DND-41 (cell line): ENCODE measurements at regions not wholly inside any gene's neighbourhood (a gene's known extent, or its start where the extent isn't known, plus 50 kb on each side); places are given as distances from the start of the nearest gene placed in this dataset.

Experiments
- ATAC-seq: fragments of 200-7000 bp; cut with Tn5 transposase; 3 replicates; pipeline ENCODE4 v1.9.1; 2021; ENCODE audit warnings: low read depth; ENCODE audit not compliant: insufficient read depth
- DNase-seq: peaks from one replicate; pipeline ENCODE4 v3.0.0-alpha.2; 2020
- H2AFZ ChIP-seq: 2 replicates; pipeline ENCODE4 v1.6.0; 2012; ENCODE audit warnings: low read depth, low read length
- H3K27ac ChIP-seq: 2 replicates; pipeline ENCODE4 v1.5.1; 2012; ENCODE audit warnings: low read length, inconsistent platforms
- H3K27me3 ChIP-seq: fragments of 200-600 bp; sonication (generic); 2 replicates; pipeline ENCODE4 v1.6.0; 2012; ENCODE audit warnings: low read length, mild to moderate bottlenecking, inconsistent platforms; ENCODE audit not compliant: insufficient read depth, poor library complexity
- H3K36me3 ChIP-seq: 2 replicates; pipeline ENCODE4 v1.5.1; 2012; ENCODE audit warnings: low read length, inconsistent platforms; ENCODE audit not compliant: insufficient read depth
- H3K4me1 ChIP-seq: 2 replicates; pipeline ENCODE4 v1.5.1; 2012; ENCODE audit warnings: mild to moderate bottlenecking, low read length; ENCODE audit not compliant: insufficient read depth
- H3K4me2 ChIP-seq: 2 replicates; pipeline ENCODE4 v1.6.0; 2012; ENCODE audit warnings: mild to moderate bottlenecking, moderate library complexity, low read length, inconsistent platforms; ENCODE audit not compliant: insufficient read depth
- H3K4me3 ChIP-seq, 2 experiments: fragments of 200-600 bp in 1 of 2; shearing (Covaris generic) in 1 of 2; 2 replicates each; pipeline ENCODE4 v1.5.1; 2012 to 2016; ENCODE audit warnings: inconsistent platforms in 2 of 2, low read length in 2 of 2, mild to moderate bottlenecking in 2 of 2, low read depth in 1 of 2, moderate library complexity in 1 of 2
- H3K79me2 ChIP-seq: 2 replicates; pipeline ENCODE4 v1.6.0; 2012; ENCODE audit warnings: low read length, inconsistent platforms; ENCODE audit not compliant: insufficient read depth
- H3K9ac ChIP-seq: 2 replicates; pipeline ENCODE4 v1.6.0; 2012; ENCODE audit warnings: low read depth, mild to moderate bottlenecking, inconsistent platforms, low read length, moderate library complexity
- H3K9me3 ChIP-seq: 2 replicates; pipeline ENCODE4 v1.5.1; 2012; ENCODE audit warnings: low read length, moderate library complexity, mild to moderate bottlenecking, inconsistent platforms; ENCODE audit not compliant: insufficient read depth, severe bottlenecking
- H4K20me1 ChIP-seq: 2 replicates; pipeline ENCODE4 v1.6.0; 2012; ENCODE audit warnings: low read length; ENCODE audit not compliant: insufficient read depth
- CTCF ChIP-seq: IDR thresholded peaks from 2 replicates; pipeline ENCODE4 v1.5.1; 2012; ENCODE audit warnings: borderline replicate concordance, low read length, moderate library complexity, mild to moderate bottlenecking; ENCODE audit not compliant: poor library complexity, severe bottlenecking; ENCODE audit errors: extremely low read depth
- EZH2 ChIP-seq: IDR thresholded peaks from 3 replicates; pipeline ENCODE4 v1.6.1; 2012; ENCODE audit warnings: borderline replicate concordance, low read depth, mild to moderate bottlenecking, moderate library complexity, low read length, inconsistent platforms; ENCODE audit not compliant: severe bottlenecking

- no peak overlapping the region for H3K4me3 ChIP-seq
- H3K9ac ChIP-seq, result no peak overlapping the region
- no peaks in the 10 kb centered on the region for H3K36me3 ChIP-seq
- ATAC-seq (no peak), DNase-seq (no peak)
- TF ChIP-seq CTCF (no peak), EZH2 (no peak)
- no peaks in the 10 kb centered on the region for H3K9me3 ChIP-seq
- H4K20me1 ChIP-seq, result no peaks in the 10 kb centered on the region
- no peaks in the 10 kb centered on the region for H3K79me2 ChIP-seq
- H3K4me2 ChIP-seq, result no peak overlapping the region
- no peaks in the 10 kb centered on the region for H3K4me1 ChIP-seq
- H3K27ac ChIP-seq, result no peak overlapping the region
- no peak overlapping the region for H2AFZ ChIP-seq
- no peaks in the 10 kb centered on the region for H3K27me3 ChIP-seq
Observed at GRCh38 chr12:18808221-18808620, 70.3 kb downstream of the CAPZA3 start.

GRCh38 chr12:18810537-18811253, 72.8 kb downstream of the CAPZA3 start:
- Histone ChIP-seq H3K27ac (no peak overlapping the region), H3K4me3 (no peak overlapping the region), H3K4me2 (no peak overlapping the region), H3K4me1 (no peaks in the 10 kb centered on the region), H2AFZ (no peak overlapping the region), H3K79me2 (no peaks in the 10 kb centered on the region), H3K9ac (no peak overlapping the region), H3K27me3 (no peaks in the 10 kb centered on the region), H3K36me3 (no peaks in the 10 kb centered on the region), H4K20me1 (no peaks in the 10 kb centered on the region), H3K9me3 (no peaks in the 10 kb centered on the region)
- no peak for ATAC-seq
- DNase-seq, result no peak
- TF ChIP-seq EZH2 (no peak), CTCF (no peak)

GRCh38 chr12:18811273-18811672, 73.4 kb downstream of the CAPZA3 start:
- H3K4me2 ChIP-seq, result no peak overlapping the region
- ATAC-seq (no peak), DNase-seq (no peak)
- TF ChIP-seq CTCF (no peak), EZH2 (no peak)
- no peaks in the 10 kb centered on the region for H4K20me1 ChIP-seq
- H2AFZ ChIP-seq, result no peak overlapping the region
- no peak overlapping the region for H3K9ac ChIP-seq
- H3K4me3 ChIP-seq, result no peak overlapping the region
- H3K27me3 ChIP-seq, result peaks cover 1% of the 10 kb centered on the region
- no peak overlapping the region for H3K27ac ChIP-seq
- no peaks in the 10 kb centered on the region for H3K36me3 ChIP-seq
- no peaks in the 10 kb centered on the region for H3K79me2 ChIP-seq
- H3K9me3 ChIP-seq, result no peaks in the 10 kb centered on the region
- no peaks in the 10 kb centered on the region for H3K4me1 ChIP-seq

GRCh38 chr12:18813753-18814152, 75.8 kb downstream of the CAPZA3 start:
- Histone ChIP-seq H3K4me2 (no peak overlapping the region), H3K4me1 (no peaks in the 10 kb centered on the region), H3K27me3 (peaks cover 4% of the 10 kb centered on the region), H3K4me3 (no peak overlapping the region), H3K9ac (no peak overlapping the region), H3K79me2 (no peaks in the 10 kb centered on the region), H3K36me3 (no peaks in the 10 kb centered on the region), H2AFZ (no peak overlapping the region), H3K9me3 (no peaks in the 10 kb centered on the region), H3K27ac (no peak overlapping the region), H4K20me1 (no peaks in the 10 kb centered on the region)
- ATAC-seq (no peak), DNase-seq (no peak)
- no peak for TF ChIP-seq EZH2
- no peak for TF ChIP-seq CTCF
